Liver (tissue), 8 donors: ENCODE measurements at regions not wholly inside any gene's neighbourhood (a gene's known extent, or its start where the extent isn't known, plus 50 kb on each side); places are given as distances from the start of the nearest gene placed in this dataset.

Source experiments
- DNase-seq: peaks from one replicate; pipeline ENCODE4 v3.0.0-alpha.2; 2017; ENCODE audit warnings: low spot score
- H3K27ac ChIP-seq, 2 donors: one replicate each; pipeline ENCODE4 v1.7.0; 2013; ENCODE audit warnings: inconsistent platforms in 2 of 2, low read length in 2 of 2, control low read depth in 1 of 2, low read depth in 1 of 2, mild to moderate bottlenecking in 1 of 2
- H3K27me3 ChIP-seq, 4 donors: one replicate each; pipeline versions ENCODE4 v1.6.1 to v1.7.0; 2013; ENCODE audit warnings: low read length in 3 of 4, inconsistent platforms in 1 of 4, mild to moderate bottlenecking in 1 of 4, moderate library complexity in 1 of 4; ENCODE audit not compliant: control insufficient read depth in 4 of 4, insufficient read depth in 4 of 4
- H3K36me3 ChIP-seq, 4 donors: one replicate each; pipeline versions ENCODE4 v1.6.1 to v1.7.0; 2013; ENCODE audit warnings: low read length in 3 of 4, mild to moderate bottlenecking in 3 of 4, low read depth in 1 of 4, moderate library complexity in 1 of 4; ENCODE audit not compliant: control insufficient read depth in 4 of 4, insufficient read depth in 3 of 4
- H3K4me1 ChIP-seq, 4 donors: one replicate each; pipeline versions ENCODE4 v1.6.1 to v1.7.0; 2013; ENCODE audit warnings: low read length in 3 of 4, mild to moderate bottlenecking in 3 of 4, moderate library complexity in 1 of 4; ENCODE audit not compliant: control insufficient read depth in 4 of 4, insufficient read depth in 4 of 4
- H3K4me3 ChIP-seq, 3 donors: one replicate each; pipeline versions ENCODE4 v1.6.1 to v1.7.0; 2013; ENCODE audit warnings: low read length in 3 of 3, control low read depth in 1 of 3, low read depth in 1 of 3, mild to moderate bottlenecking in 1 of 3
- H3K9ac ChIP-seq, 2 donors: one replicate each; pipeline ENCODE4 v1.7.0; 2013; ENCODE audit warnings: low read length in 2 of 2, mild to moderate bottlenecking in 2 of 2, moderate library complexity in 2 of 2, control low read depth in 1 of 2, low read depth in 1 of 2
- H3K9me3 ChIP-seq, 4 donors: one replicate each; pipeline versions ENCODE4 v1.6.1 to v1.7.0; 2013; ENCODE audit warnings: low read length in 3 of 4; ENCODE audit not compliant: control insufficient read depth in 4 of 4
- EGR1 ChIP-seq, 2 donors: IDR thresholded peaks; 2 replicates each; pipeline ENCODE4 v1.6.1; 2016 to 2018; ENCODE audit warnings: antibody characterized with exemption in 2 of 2, low read depth in 2 of 2
- FOXA1 ChIP-seq: IDR thresholded peaks from 2 replicates; pipeline ENCODE4 v1.6.1; 2016; ENCODE audit warnings: antibody characterized with exemption
- FOXA2 ChIP-seq: IDR thresholded peaks from 2 replicates; pipeline ENCODE4 v1.6.1; 2016; ENCODE audit warnings: antibody characterized with exemption
- GABPA ChIP-seq, 2 donors: IDR thresholded peaks in 1 of 2; conservative IDR thresholded peaks in 1 of 2; 2 replicates each; pipeline ENCODE4 v1.6.1; 2016; ENCODE audit warnings: antibody characterized with exemption in 2 of 2, mild to moderate bottlenecking in 1 of 2, moderate library complexity in 1 of 2
- HNF4A ChIP-seq, 2 donors: conservative IDR thresholded peaks; 2 replicates each; pipeline ENCODE4 v1.6.1; 2016; ENCODE audit warnings: antibody characterized with exemption in 2 of 2, mild to moderate bottlenecking in 2 of 2
- HNF4G ChIP-seq: IDR thresholded peaks from 2 replicates; pipeline ENCODE4 v1.6.1; 2016; ENCODE audit warnings: antibody characterized with exemption
- JUND ChIP-seq, 2 donors: IDR thresholded peaks; 2 replicates each; pipeline ENCODE4 v1.6.1; 2016; ENCODE audit warnings: antibody characterized with exemption in 2 of 2
- NR2F2 ChIP-seq: IDR thresholded peaks from 2 replicates; pipeline ENCODE4 v1.6.1; 2016; ENCODE audit warnings: antibody characterized with exemption
- RAD21 ChIP-seq, 2 donors: IDR thresholded peaks; 2 replicates each; pipeline ENCODE4 v1.6.1; 2016; ENCODE audit warnings: antibody characterized with exemption in 2 of 2, mild to moderate bottlenecking in 2 of 2
- RXRA ChIP-seq, 2 donors: IDR thresholded peaks; 2 replicates each; pipeline ENCODE4 v1.6.1; 2017 to 2018; ENCODE audit warnings: antibody characterized with exemption in 2 of 2, mild to moderate bottlenecking in 1 of 2
- SP1 ChIP-seq: IDR thresholded peaks from 2 replicates; pipeline ENCODE4 v1.6.1; 2018; ENCODE audit warnings: antibody characterized with exemption, mild to moderate bottlenecking
- TAF1 ChIP-seq: conservative IDR thresholded peaks from 2 replicates; pipeline ENCODE4 v1.6.1; 2016; ENCODE audit warnings: antibody characterized with exemption, mild to moderate bottlenecking
- YY1 ChIP-seq: IDR thresholded peaks from 2 replicates; pipeline ENCODE4 v1.6.1; 2016; ENCODE audit warnings: antibody characterized with exemption, mild to moderate bottlenecking
- WGBS: extraction: QIAGEN DNeasy Blood & Tissue Kit; methylation state at CpG from one replicate; pipeline ENCODE4 v1.1.7; 2013; 5-methylcytosine and 5-hydroxymethylcytosine counted together
- TF ChIP-seq, protein P1 (sequence below): fragments of 150-350 bp; IDR thresholded peaks from 2 replicates; pipeline ENCODE4 v1.5.1; 2017; ENCODE audit warnings: improper control_type of control experiment, low read depth, low read length; ENCODE audit not compliant: missing input control
- TF ChIP-seq, protein P2 (sequence below): IDR thresholded peaks from 2 replicates; pipeline ENCODE4 v1.6.1; 2016; ENCODE audit warnings: antibody characterized with exemption, mild to moderate bottlenecking
- TF ChIP-seq, protein P3 (sequence below): IDR thresholded peaks from 2 replicates; pipeline ENCODE4 v1.6.1; 2016; ENCODE audit warnings: antibody characterized with exemption
- TF ChIP-seq, protein P4 (sequence below): IDR thresholded peaks from 2 replicates; pipeline ENCODE4 v1.6.1; 2016; ENCODE audit warnings: antibody characterized with exemption
- TF ChIP-seq, protein P5 (sequence below): IDR thresholded peaks from 2 replicates; pipeline ENCODE4 v1.6.1; 2016; ENCODE audit warnings: antibody characterized with exemption
- donor health status: healthy.
- donor health status: healthy.
- donor health status: healthy.
- donor health status: healthy.
- donor health status: healthy.

DNA sequence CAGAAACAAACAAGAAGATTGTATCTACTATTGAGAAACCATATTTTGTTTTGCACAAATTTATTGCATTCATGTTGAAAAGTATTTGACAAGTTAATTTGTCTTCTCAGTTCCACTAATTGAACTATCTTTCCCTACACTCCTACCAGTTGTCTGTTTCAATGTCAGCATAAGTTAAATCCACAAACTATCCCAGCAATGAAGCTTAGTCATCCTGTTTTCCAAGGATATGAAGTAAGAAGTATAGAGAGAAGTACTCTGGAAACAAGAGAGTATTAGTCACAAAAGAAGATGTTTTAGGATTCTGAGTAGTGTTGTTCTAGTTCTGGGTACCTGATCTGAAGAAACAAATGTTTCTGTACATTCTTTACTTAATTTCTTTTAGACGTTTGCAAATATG, 261.6 kb upstream of the ZNF804A start:
- Histone ChIP-seq H3K27ac (no peak overlapping the region), H3K36me3 (no peaks in the 10 kb centered on the region), H3K9ac (no peak overlapping the region), H3K27me3 (no peaks in the 10 kb centered on the region), H3K9me3 (no peaks in the 10 kb centered on the region), H3K4me3 (no peak overlapping the region), H3K4me1 (no peaks in the 10 kb centered on the region)
- no peak for DNase-seq
- TF ChIP-seq, protein P1, sequence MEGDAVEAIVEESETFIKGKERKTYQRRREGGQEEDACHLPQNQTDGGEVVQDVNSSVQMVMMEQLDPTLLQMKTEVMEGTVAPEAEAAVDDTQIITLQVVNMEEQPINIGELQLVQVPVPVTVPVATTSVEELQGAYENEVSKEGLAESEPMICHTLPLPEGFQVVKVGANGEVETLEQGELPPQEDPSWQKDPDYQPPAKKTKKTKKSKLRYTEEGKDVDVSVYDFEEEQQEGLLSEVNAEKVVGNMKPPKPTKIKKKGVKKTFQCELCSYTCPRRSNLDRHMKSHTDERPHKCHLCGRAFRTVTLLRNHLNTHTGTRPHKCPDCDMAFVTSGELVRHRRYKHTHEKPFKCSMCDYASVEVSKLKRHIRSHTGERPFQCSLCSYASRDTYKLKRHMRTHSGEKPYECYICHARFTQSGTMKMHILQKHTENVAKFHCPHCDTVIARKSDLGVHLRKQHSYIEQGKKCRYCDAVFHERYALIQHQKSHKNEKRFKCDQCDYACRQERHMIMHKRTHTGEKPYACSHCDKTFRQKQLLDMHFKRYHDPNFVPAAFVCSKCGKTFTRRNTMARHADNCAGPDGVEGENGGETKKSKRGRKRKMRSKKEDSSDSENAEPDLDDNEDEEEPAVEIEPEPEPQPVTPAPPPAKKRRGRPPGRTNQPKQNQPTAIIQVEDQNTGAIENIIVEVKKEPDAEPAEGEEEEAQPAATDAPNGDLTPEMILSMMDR: no peak
- TF ChIP-seq HNF4A (conservative IDR thresholded peaks at IDR 0.05): no peak
- TF ChIP-seq, protein P2, sequence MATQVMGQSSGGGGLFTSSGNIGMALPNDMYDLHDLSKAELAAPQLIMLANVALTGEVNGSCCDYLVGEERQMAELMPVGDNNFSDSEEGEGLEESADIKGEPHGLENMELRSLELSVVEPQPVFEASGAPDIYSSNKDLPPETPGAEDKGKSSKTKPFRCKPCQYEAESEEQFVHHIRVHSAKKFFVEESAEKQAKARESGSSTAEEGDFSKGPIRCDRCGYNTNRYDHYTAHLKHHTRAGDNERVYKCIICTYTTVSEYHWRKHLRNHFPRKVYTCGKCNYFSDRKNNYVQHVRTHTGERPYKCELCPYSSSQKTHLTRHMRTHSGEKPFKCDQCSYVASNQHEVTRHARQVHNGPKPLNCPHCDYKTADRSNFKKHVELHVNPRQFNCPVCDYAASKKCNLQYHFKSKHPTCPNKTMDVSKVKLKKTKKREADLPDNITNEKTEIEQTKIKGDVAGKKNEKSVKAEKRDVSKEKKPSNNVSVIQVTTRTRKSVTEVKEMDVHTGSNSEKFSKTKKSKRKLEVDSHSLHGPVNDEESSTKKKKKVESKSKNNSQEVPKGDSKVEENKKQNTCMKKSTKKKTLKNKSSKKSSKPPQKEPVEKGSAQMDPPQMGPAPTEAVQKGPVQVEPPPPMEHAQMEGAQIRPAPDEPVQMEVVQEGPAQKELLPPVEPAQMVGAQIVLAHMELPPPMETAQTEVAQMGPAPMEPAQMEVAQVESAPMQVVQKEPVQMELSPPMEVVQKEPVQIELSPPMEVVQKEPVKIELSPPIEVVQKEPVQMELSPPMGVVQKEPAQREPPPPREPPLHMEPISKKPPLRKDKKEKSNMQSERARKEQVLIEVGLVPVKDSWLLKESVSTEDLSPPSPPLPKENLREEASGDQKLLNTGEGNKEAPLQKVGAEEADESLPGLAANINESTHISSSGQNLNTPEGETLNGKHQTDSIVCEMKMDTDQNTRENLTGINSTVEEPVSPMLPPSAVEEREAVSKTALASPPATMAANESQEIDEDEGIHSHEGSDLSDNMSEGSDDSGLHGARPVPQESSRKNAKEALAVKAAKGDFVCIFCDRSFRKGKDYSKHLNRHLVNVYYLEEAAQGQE: no peak
- no peak for TF ChIP-seq SP1
- TF ChIP-seq, protein P3, sequence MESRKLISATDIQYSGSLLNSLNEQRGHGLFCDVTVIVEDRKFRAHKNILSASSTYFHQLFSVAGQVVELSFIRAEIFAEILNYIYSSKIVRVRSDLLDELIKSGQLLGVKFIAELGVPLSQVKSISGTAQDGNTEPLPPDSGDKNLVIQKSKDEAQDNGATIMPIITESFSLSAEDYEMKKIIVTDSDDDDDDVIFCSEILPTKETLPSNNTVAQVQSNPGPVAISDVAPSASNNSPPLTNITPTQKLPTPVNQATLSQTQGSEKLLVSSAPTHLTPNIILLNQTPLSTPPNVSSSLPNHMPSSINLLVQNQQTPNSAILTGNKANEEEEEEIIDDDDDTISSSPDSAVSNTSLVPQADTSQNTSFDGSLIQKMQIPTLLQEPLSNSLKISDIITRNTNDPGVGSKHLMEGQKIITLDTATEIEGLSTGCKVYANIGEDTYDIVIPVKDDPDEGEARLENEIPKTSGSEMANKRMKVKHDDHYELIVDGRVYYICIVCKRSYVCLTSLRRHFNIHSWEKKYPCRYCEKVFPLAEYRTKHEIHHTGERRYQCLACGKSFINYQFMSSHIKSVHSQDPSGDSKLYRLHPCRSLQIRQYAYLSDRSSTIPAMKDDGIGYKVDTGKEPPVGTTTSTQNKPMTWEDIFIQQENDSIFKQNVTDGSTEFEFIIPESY: no peak
- TF ChIP-seq, protein P4, sequence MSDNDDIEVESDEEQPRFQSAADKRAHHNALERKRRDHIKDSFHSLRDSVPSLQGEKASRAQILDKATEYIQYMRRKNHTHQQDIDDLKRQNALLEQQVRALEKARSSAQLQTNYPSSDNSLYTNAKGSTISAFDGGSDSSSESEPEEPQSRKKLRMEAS: no peak
- no peak for TF ChIP-seq FOXA2
- TF ChIP-seq TAF1: no peak
- TF ChIP-seq RXRA (IDR thresholded peaks at IDR 0.05): no peak
- TF ChIP-seq, protein P5, sequence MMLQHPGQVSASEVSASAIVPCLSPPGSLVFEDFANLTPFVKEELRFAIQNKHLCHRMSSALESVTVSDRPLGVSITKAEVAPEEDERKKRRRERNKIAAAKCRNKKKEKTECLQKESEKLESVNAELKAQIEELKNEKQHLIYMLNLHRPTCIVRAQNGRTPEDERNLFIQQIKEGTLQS: no peak
- TF ChIP-seq JUND (IDR thresholded peaks at IDR 0.05): no peak
- no peak for TF ChIP-seq EGR1 (IDR thresholded peaks at IDR 0.05; ENCODE audit: low read depth in 2 of 2)
- TF ChIP-seq YY1: no peak
- no peak for TF ChIP-seq HNF4G
- no peak for TF ChIP-seq FOXA1
- no peak for TF ChIP-seq GABPA (IDR thresholded peaks at IDR 0.05 in 1 of 2, conservative IDR thresholded peaks at IDR 0.05 in 1 of 2)
- TF ChIP-seq RAD21 (IDR thresholded peaks at IDR 0.05): no peak
- TF ChIP-seq NR2F2: no peak
- 65% methylated on average over 1 of the region's 1 CpG for WGBS

DNA sequence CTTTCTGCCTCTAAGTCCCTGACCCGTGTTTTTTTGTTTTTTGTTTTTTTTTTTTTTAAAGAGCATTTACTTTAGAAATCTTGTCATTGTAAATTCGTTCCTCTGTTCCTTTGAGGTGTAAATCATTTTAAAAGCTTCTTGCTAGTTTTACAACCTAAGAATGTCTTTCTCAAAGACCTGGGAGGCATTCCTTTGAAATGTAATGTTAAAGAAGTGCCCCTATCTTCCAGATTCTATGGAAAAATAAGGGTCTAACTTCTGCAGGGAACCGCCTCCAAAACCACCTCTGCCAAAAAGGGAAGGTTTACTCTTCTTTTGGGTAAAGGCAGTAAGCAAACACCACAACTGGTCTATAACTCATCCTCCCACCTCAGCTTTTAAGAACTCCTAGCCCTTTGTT, 259.6 kb upstream of the ZNF804A start:
- Histone ChIP-seq H3K27ac (no peak overlapping the region), H3K4me3 (no peak overlapping the region), H3K9ac (no peak overlapping the region), H3K9me3 (no peaks in the 10 kb centered on the region), H3K36me3 (no peaks in the 10 kb centered on the region), H3K27me3 (no peaks in the 10 kb centered on the region), H3K4me1 (no peaks in the 10 kb centered on the region)
- TF ChIP-seq YY1 (no peak), RAD21 (IDR thresholded peaks at IDR 0.05) (no peak), HNF4A (conservative IDR thresholded peaks at IDR 0.05) (no peak), FOXA1 (no peak), EGR1 (IDR thresholded peaks at IDR 0.05; ENCODE audit: low read depth in 2 of 2) (no peak), TAF1 (no peak), NR2F2 (no peak)
- TF ChIP-seq, protein P4: no peak
- TF ChIP-seq, protein P2: no peak
- TF ChIP-seq, protein P3: no peak
- DNase-seq: no peak
- 30% methylated on average over 3 of the region's 3 CpGs for WGBS
